Kidney epithelial cell (primary cell): ENCODE measurements at regions not wholly inside any gene's neighbourhood (a gene's known extent, or its start where the extent isn't known, plus 50 kb on each side); places are given as distances from the start of the nearest gene placed in this dataset.

Experiments
- DNase-seq: peaks from one replicate; pipeline ENCODE4 v3.0.0-alpha.2; 2010; ENCODE audit warnings: low read depth
- H3K27me3 ChIP-seq: 2 replicates; pipeline ENCODE4 v1.6.0; 2011; ENCODE audit warnings: low read length; ENCODE audit not compliant: control insufficient read depth, insufficient read depth
- H3K36me3 ChIP-seq: 2 replicates; pipeline ENCODE4 v1.5.1; 2011; ENCODE audit warnings: low read length; ENCODE audit not compliant: control insufficient read depth, insufficient read depth
- H3K4me3 ChIP-seq: 2 replicates; pipeline ENCODE4 v1.5.1; 2011; ENCODE audit warnings: low read depth, mild to moderate bottlenecking, control low read depth, low read length
- TF ChIP-seq, protein P1 (sequence below): IDR thresholded peaks from 2 replicates; pipeline ENCODE4 v1.5.1; 2011; ENCODE audit warnings: mild to moderate bottlenecking, moderate library complexity, low read length, control low read depth, inconsistent platforms; ENCODE audit not compliant: insufficient read depth, poor library complexity, severe bottlenecking

DNA sequence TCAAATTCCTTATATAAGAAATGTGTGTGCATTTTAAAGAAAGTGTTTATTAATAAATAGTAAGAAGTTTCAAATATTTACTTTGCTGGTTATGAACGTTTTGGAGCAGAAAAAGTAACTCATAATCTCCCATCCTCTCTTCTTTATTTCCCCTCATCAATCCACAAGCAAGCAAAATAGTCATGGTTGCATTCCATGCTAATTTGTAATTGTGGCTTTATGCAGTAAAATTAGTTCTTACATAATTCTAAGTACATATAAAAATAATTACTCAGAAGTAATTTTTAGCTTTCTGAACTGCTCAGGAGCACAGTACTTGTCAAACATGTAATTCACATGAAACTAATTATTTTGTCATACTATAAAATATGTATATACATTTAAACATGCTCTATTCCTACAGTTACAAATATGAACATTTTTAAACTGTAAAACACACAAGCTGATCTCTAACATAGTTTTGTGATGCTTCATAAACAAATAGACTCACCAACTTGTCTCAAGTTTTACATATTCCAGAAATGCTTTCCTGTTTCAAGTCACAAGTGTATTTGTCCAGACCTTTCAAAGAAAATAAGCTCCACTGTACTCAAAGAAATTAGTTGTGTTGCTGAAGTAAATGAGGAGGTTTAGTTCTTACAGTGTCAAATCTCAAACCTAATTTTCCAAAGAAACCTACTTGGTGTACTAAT is 218.9 kb downstream of the PABPC4L start:
- Histone ChIP-seq H3K36me3 (no peaks in the 10 kb centered on the region), H3K4me3 (no peak overlapping the region), H3K27me3 (no peaks in the 10 kb centered on the region)
- no peak for DNase-seq
- TF ChIP-seq, protein P1, sequence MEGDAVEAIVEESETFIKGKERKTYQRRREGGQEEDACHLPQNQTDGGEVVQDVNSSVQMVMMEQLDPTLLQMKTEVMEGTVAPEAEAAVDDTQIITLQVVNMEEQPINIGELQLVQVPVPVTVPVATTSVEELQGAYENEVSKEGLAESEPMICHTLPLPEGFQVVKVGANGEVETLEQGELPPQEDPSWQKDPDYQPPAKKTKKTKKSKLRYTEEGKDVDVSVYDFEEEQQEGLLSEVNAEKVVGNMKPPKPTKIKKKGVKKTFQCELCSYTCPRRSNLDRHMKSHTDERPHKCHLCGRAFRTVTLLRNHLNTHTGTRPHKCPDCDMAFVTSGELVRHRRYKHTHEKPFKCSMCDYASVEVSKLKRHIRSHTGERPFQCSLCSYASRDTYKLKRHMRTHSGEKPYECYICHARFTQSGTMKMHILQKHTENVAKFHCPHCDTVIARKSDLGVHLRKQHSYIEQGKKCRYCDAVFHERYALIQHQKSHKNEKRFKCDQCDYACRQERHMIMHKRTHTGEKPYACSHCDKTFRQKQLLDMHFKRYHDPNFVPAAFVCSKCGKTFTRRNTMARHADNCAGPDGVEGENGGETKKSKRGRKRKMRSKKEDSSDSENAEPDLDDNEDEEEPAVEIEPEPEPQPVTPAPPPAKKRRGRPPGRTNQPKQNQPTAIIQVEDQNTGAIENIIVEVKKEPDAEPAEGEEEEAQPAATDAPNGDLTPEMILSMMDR = no peak

DNA sequence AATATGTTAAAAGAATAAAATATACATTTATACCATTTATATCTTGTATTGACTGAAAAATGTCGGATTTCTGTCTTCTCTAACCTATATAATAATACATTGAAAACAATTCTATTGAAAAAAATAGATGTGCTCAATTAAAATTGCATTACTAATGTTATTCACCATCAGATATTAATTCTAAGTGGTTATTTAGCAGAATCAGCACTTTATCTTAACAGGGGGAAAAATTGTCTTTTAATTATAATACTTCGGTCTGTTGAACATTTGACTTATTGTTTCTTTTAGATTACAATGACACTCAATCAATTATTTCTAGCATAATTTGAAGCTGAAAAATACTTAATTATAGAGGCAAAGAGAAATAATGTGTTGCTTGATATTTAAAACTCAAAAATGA is 220.3 kb downstream of the PABPC4L start:
- no peak for DNase-seq
- H3K36me3 ChIP-seq = no peaks in the 10 kb centered on the region
- H3K27me3 ChIP-seq = no peaks in the 10 kb centered on the region
- TF ChIP-seq, protein P1 = no peak
- no peak overlapping the region for H3K4me3 ChIP-seq

DNA sequence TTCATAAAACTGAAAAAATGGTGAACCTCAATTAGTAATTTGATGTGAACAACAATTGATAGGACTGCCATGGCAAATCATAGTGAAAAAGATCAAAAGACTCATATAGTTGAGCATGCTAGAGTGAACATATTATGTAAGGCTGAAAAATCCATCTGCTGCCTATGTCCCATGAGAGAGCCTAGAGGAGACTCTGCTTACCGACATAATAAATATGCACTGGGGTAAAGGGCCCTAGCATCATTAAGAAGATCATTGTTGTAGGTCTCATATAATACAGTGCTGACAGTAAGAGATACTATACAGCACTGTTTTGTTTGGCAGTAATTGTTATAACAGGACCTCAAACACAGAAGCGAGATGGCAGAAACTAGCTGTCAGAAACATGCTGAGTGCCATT is 229.0 kb downstream of the PABPC4L start:
- TF ChIP-seq, protein P1 = no peak
- H3K4me3 ChIP-seq = no peak overlapping the region
- no peak for DNase-seq
- H3K27me3 ChIP-seq = no peaks in the 10 kb centered on the region
- H3K36me3 ChIP-seq = no peaks in the 10 kb centered on the region

DNA sequence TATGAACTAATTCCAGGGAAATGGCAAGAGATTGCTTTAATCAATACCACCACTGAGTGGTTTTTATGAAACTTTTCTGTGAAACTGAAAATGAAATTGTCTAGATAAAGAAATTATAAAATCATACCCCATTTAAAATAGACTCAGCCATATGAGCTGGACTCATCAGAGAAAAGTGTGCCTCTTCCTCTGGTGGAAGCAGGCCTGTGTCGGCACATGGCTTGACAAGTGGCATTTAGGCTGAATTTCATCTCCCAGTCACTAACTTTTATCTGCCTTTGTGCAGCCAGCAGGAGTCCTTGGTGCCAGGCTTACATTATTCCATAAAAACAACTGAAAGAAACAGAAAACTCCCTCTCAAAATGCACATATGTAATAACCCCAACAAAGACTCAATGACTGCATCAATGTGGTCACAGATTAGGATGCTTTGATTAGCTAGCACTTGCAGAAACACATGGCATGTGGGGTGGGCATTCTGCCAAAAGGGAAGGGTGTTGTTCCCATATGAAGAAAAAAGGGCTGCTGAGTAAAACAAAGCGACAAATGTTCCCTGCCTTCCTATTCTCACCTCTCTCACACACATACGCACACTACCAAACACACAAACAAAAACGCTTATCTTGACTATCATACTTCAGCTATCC is 232.3 kb downstream of the PABPC4L start:
- Histone ChIP-seq H3K27me3 (no peaks in the 10 kb centered on the region), H3K4me3 (no peak overlapping the region), H3K36me3 (no peaks in the 10 kb centered on the region)
- no peak for DNase-seq
- TF ChIP-seq, protein P1 = no peak

DNA sequence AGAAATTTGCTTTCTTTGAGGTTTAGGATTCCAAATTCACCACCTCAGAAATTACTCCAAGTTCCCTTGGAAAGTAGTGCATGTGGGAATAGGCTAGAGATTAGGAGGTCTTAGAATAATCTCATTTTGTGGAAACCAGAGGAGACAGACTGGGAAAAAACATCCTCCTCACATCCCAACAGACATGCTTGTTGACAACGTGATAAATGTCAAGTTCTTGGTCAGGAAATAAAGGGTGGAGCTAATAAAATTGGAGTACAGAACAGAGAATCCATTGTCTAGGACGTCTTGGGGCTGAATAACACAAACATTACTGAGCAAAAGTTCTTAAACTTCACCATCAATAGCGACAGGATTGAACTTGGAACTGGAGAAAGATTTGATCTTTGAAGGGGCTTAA is 233.4 kb downstream of the PABPC4L start:
- Histone ChIP-seq H3K4me3 (no peak overlapping the region), H3K36me3 (no peaks in the 10 kb centered on the region), H3K27me3 (no peaks in the 10 kb centered on the region)
- TF ChIP-seq, protein P1 = no peak
- no peak for DNase-seq

DNA sequence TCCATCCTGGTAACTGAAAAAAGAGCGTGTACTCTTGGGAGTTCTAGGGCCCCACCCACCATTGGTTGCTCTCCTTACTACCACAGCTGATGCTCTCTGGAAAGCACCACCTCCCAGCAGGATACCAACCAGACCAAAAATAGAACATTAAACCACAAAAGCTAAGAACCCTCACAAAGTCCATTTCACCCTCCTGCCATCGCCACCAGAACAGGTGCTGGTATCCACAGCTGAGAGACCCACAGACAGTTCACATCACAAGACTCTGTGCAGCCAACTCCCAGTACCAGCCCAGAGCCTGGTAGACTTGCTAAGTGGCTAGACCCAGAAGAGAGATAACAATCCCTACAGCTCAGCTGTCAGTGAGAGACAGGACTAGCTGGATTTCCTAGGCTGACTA is 240.6 kb downstream of the PABPC4L start:
- no peak overlapping the region for H3K4me3 ChIP-seq
- TF ChIP-seq, protein P1 = no peak
- no peak for DNase-seq

More for the DNA sequence above, 240.6 kb downstream of the PABPC4L start:
- Histone ChIP-seq H3K27me3 (no peaks in the 10 kb centered on the region), H3K36me3 (no peaks in the 10 kb centered on the region)
